Activated CD4-positive, alpha-beta T cell treated with anti-CD3 and anti-CD28 coated beads for 36 hours (primary cell): ENCODE measurements at regions not wholly inside any gene's neighbourhood (a gene's known extent, or its start where the extent isn't known, plus 50 kb on each side); places are given as distances from the start of the nearest gene placed in this dataset.

Experiments used
- ATAC-seq: fragments of 200-7000 bp; cut with Tn5 transposase; one replicate; pipeline ENCODE4 v1.10.0; 2021; ENCODE audit warnings: mild to moderate bottlenecking, moderate library complexity
- CTCF ChIA-PET: fragments of 350-600 bp; sonication (Branson Sonifier 250); formaldehyde crosslinking; loops from one replicate; lab custom pipeline; 2021; ENCODE audit warnings: antibody characterized with exemption; lab: Charles Lee
- POLR2A ChIA-PET: fragments of 350-600 bp; sonication (Branson Sonifier 250); formaldehyde crosslinking; loops from one replicate; lab custom pipeline; 2021; ENCODE audit warnings: antibody characterized with exemption, inconsistent platforms; lab: Charles Lee
- DNase-seq: peaks from one replicate; pipeline ENCODE4 v3.0.0-alpha.2; 2020
- H3K27ac Mint-ChIP-seq: one replicate; pipeline ENCODE4 v1.8.0; 2021; ENCODE audit warnings: mixed read lengths
- H3K27me3 Mint-ChIP-seq: one replicate; pipeline ENCODE4 v1.8.0; 2021; ENCODE audit warnings: mixed read lengths
- H3K36me3 Mint-ChIP-seq: one replicate; pipeline ENCODE4 v1.8.0; 2021; ENCODE audit warnings: low read depth, mixed read lengths
- H3K4me1 Mint-ChIP-seq: one replicate; pipeline ENCODE4 v1.8.0; 2021; ENCODE audit warnings: mixed read lengths
- H3K4me3 Mint-ChIP-seq: one replicate; pipeline ENCODE4 v1.8.0; 2021; ENCODE audit warnings: mild to moderate bottlenecking, moderate library complexity, mixed read lengths
- H3K9me3 Mint-ChIP-seq: one replicate; pipeline ENCODE4 v1.8.0; 2021; ENCODE audit warnings: low read depth, mixed read lengths
- intact Hi-C, 2 experiments: fragments of 100-400 bp; cut with DNase I in 1 of 2; cut with micrococcal nuclease in 1 of 2; formaldehyde crosslinking; loops; one replicate each; pipeline versions ENCODE4 v1.14.2 to v1.15.1; 2022 to 2024; cut with DNase I, micrococcal nuclease

GRCh38 chr21:27291006-27291405, 324.1 kb upstream of the ADAMTS5 start:
- H3K36me3 Mint-ChIP-seq = no peaks in the 10 kb centered on the region
- POLR2A ChIA-PET = no interaction called here
- DNase-seq = no peak

GRCh38 chr21:27290028-27290427, 323.1 kb upstream of the ADAMTS5 start:
- DNase-seq = no peak
- POLR2A ChIA-PET = interaction anchor here (0.7 kb wide), 1 partner anchor 433 kb away, joined by 4 read pairs; no protein-coding TSS in a partner anchor
- ATAC-seq = no peak
- H3K4me3 Mint-ChIP-seq = no peak overlapping the region
- H3K27me3 Mint-ChIP-seq = no peaks in the 10 kb centered on the region
- CTCF ChIA-PET = no interaction called here
- H3K9me3 Mint-ChIP-seq = peaks cover 11% of the 10 kb centered on the region
- no peak overlapping the region for H3K27ac Mint-ChIP-seq
- no peaks in the 10 kb centered on the region for H3K36me3 Mint-ChIP-seq
- no peaks in the 10 kb centered on the region for H3K4me1 Mint-ChIP-seq
- intact Hi-C loops = no loop called here

More at GRCh38 chr21:27291006-27291405, 324.1 kb upstream of the ADAMTS5 start:
- Mint-ChIP-seq H3K27me3 (no peaks in the 10 kb centered on the region), H3K4me1 (no peaks in the 10 kb centered on the region), H3K4me3 (no peak overlapping the region), H3K27ac (no peak overlapping the region), H3K9me3 (peaks cover 16% of the 10 kb centered on the region)
- intact Hi-C loops = no loop called here
- CTCF ChIA-PET = no interaction called here
- no peak for ATAC-seq

DNA sequence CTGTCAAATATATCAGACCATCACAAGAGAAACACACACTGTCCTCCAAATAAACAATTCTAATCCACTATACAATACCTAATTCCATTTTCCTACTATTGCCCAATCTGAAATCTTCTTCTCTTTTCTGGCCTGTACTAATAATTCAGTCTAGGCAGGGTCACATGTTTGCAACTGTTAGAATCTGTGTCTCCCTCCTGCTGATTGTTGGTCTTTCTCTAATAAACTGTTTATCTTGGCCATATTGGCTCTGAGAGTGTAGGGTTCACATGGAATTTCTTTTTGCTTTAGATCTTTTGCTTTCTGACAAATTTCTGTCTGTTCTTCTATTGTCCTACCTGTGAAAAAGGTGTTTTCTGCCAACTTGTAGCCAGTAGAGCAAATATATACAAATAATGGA, 319.9 kb upstream of the ADAMTS5 start:
- intact Hi-C loops = no loop called here
- ChIA-PET POLR2A (no interaction called here), CTCF (no interaction called here)
- H3K36me3 Mint-ChIP-seq = no peaks in the 10 kb centered on the region
- no peak overlapping the region for H3K4me3 Mint-ChIP-seq
- H3K9me3 Mint-ChIP-seq = peaks cover 9% of the 10 kb centered on the region
- DNase-seq (no peak), ATAC-seq (no peak)
- H3K4me1 Mint-ChIP-seq = no peaks in the 10 kb centered on the region
- H3K27ac Mint-ChIP-seq = no peak overlapping the region
- H3K27me3 Mint-ChIP-seq = no peaks in the 10 kb centered on the region

- Mint-ChIP-seq H3K4me3 (no peak overlapping the region), H3K4me1 (no peaks in the 10 kb centered on the region), H3K36me3 (no peaks in the 10 kb centered on the region), H3K27ac (no peak overlapping the region), H3K27me3 (no peaks in the 10 kb centered on the region), H3K9me3 (peaks cover 2% of the 10 kb centered on the region)
- ChIA-PET CTCF (no interaction called here), POLR2A (no interaction called here)
- intact Hi-C loops = no loop called here
- no peak for DNase-seq
- ATAC-seq = no peak
These were observed 310.2 kb upstream of the ADAMTS5 start for GRCh38 chr21:27277110-27277509.

- Mint-ChIP-seq H3K27ac (no peak overlapping the region), H3K36me3 (no peaks in the 10 kb centered on the region), H3K4me1 (no peaks in the 10 kb centered on the region), H3K27me3 (no peaks in the 10 kb centered on the region), H3K9me3 (no peaks in the 10 kb centered on the region), H3K4me3 (no peak overlapping the region)
- DNase-seq = no peak
- intact Hi-C loops = no loop called here
- ChIA-PET CTCF (no interaction called here), POLR2A (no interaction called here)
- ATAC-seq = no peak
These were observed 308.5 kb upstream of the ADAMTS5 start for GRCh38 chr21:27275294-27275927.

GRCh38 chr21:27269644-27270043, 302.8 kb upstream of the ADAMTS5 start:
- H3K9me3 Mint-ChIP-seq = no peaks in the 10 kb centered on the region
- no peak overlapping the region for H3K4me3 Mint-ChIP-seq
- ATAC-seq (no peak), DNase-seq (no peak)
- ChIA-PET CTCF (no interaction called here), POLR2A (no interaction called here)
- intact Hi-C loops = no loop called here
- H3K27me3 Mint-ChIP-seq = no peaks in the 10 kb centered on the region
- no peaks in the 10 kb centered on the region for H3K4me1 Mint-ChIP-seq
- no peaks in the 10 kb centered on the region for H3K36me3 Mint-ChIP-seq
- H3K27ac Mint-ChIP-seq = no peak overlapping the region

- no peaks in the 10 kb centered on the region for H3K9me3 Mint-ChIP-seq
- intact Hi-C loops = no loop called here
- H3K27me3 Mint-ChIP-seq = no peaks in the 10 kb centered on the region
- H3K36me3 Mint-ChIP-seq = no peaks in the 10 kb centered on the region
- no peaks in the 10 kb centered on the region for H3K4me1 Mint-ChIP-seq
- POLR2A ChIA-PET = no interaction called here
- no peak for DNase-seq
- CTCF ChIA-PET = no interaction called here
- no peak for ATAC-seq
- H3K27ac Mint-ChIP-seq = no peak overlapping the region
- no peak overlapping the region for H3K4me3 Mint-ChIP-seq
These were observed 301.4 kb upstream of the ADAMTS5 start for GRCh38 chr21:27268290-27268689.

- ATAC-seq (no peak), DNase-seq (no peak)
- Mint-ChIP-seq H3K27me3 (no peaks in the 10 kb centered on the region), H3K36me3 (no peaks in the 10 kb centered on the region), H3K4me1 (no peaks in the 10 kb centered on the region), H3K9me3 (peaks cover 2% of the 10 kb centered on the region), H3K27ac (no peak overlapping the region), H3K4me3 (no peak overlapping the region)
- ChIA-PET CTCF (no interaction called here), POLR2A (no interaction called here)
- intact Hi-C loops = no loop called here
These were observed 299.1 kb upstream of the ADAMTS5 start for GRCh38 chr21:27265949-27266348.

DNA sequence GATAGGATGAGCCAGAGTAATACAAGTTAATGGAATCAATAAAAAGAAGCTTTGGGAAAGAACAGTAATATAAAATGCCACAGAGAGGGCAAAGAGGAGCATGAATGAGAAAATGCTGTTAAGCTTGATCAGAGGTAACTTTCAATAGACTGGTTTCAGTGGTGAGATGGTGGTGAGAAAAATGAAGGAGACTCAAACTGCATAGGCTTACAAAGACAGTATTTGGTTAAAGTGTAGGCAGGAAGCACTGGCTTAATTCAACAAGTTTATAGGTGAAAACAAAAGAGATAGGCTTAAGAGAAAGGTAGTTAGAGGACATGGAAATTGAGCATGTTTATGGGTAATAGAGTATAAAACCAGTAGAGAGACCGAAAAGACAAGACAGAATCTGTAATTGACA, 298.6 kb upstream of the ADAMTS5 start:
- DNase-seq = no peak
- POLR2A ChIA-PET = no interaction called here
- ATAC-seq = no peak
- no peak overlapping the region for H3K27ac Mint-ChIP-seq
- intact Hi-C loops = no loop called here
- no peak overlapping the region for H3K4me3 Mint-ChIP-seq
- no peaks in the 10 kb centered on the region for H3K36me3 Mint-ChIP-seq
- H3K27me3 Mint-ChIP-seq = no peaks in the 10 kb centered on the region
- CTCF ChIA-PET = no interaction called here
- no peaks in the 10 kb centered on the region for H3K4me1 Mint-ChIP-seq
- H3K9me3 Mint-ChIP-seq = peaks cover 2% of the 10 kb centered on the region

DNA sequence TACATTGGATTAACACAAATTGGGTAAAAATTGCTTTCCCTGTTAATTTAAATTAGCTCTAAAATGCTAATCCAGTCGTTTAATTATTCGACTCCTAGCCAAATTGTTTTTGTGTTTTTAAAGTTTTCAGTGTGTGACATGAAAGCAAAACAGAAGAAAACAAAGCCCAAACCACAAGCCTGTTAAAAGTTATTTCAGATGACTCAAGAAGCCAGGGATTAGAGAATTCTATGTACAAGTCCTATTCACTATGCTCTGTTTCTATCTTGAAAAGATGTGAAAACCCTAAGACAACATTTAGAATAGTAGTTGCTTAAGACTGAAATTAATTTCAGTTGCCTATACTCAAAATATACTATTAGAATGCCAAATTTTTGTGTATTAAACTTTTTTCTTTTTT, 294.8 kb upstream of the ADAMTS5 start:
- no peaks in the 10 kb centered on the region for H3K4me1 Mint-ChIP-seq
- ATAC-seq (no peak), DNase-seq (no peak)
- peaks cover 2% of the 10 kb centered on the region for H3K9me3 Mint-ChIP-seq
- H3K36me3 Mint-ChIP-seq = no peaks in the 10 kb centered on the region
- H3K4me3 Mint-ChIP-seq = no peak overlapping the region
- intact Hi-C loops = no loop called here
- no peaks in the 10 kb centered on the region for H3K27me3 Mint-ChIP-seq
- POLR2A ChIA-PET = no interaction called here
- H3K27ac Mint-ChIP-seq = no peak overlapping the region
- CTCF ChIA-PET = no interaction called here

- Mint-ChIP-seq H3K27me3 (no peaks in the 10 kb centered on the region), H3K9me3 (peaks cover 2% of the 10 kb centered on the region), H3K4me3 (no peak overlapping the region), H3K27ac (no peak overlapping the region), H3K36me3 (no peaks in the 10 kb centered on the region), H3K4me1 (no peaks in the 10 kb centered on the region)
- CTCF ChIA-PET = no interaction called here
- ATAC-seq = no peak
- POLR2A ChIA-PET = no interaction called here
- DNase-seq = no peak
- intact Hi-C loops = no loop called here
These were observed 293.8 kb upstream of the ADAMTS5 start for GRCh38 chr21:27260728-27261127.

DNA sequence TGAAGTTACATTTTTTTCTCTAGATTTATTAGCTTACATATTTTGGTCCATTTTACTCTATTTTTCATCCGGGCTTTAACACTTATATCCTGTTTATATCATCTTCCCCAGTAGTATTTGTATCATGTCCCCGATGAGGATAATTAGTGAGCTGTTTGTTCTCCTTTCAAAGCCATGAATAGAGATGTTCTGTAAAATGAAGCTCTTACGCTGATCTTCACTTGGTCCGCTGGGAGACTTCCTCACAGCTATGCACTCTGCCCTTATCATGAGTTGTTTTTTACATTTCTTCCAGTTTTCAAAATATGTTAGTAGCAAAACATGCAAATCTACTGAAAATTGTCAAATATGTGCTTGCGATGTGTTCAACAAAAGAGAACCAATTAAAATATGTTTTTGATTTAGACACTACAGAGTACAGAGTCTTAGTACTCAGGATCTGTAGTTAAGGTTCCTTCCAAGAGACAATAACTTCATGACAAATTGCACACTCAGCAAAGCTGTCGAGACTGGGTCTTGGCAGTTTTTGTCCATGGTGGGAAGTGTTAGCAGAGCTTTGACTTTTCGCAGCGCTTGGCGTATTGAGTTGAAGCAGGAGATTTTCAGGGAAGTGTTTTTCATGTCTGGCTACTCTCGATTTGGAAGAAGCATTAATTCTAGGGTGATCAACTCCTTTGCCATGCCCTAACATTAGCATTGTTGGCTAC, 292.0 kb upstream of the ADAMTS5 start:
- ChIA-PET POLR2A (no interaction called here), CTCF (interaction anchor here (0.8 kb wide), 1 partner anchor 234 kb away, joined by 3 read pairs; no protein-coding TSS in a partner anchor)
- no peak overlapping the region for H3K4me3 Mint-ChIP-seq
- H3K27ac Mint-ChIP-seq = no peak overlapping the region
- no peaks in the 10 kb centered on the region for H3K36me3 Mint-ChIP-seq
- no peaks in the 10 kb centered on the region for H3K27me3 Mint-ChIP-seq
- H3K9me3 Mint-ChIP-seq = peaks cover 2% of the 10 kb centered on the region
- H3K4me1 Mint-ChIP-seq = no peaks in the 10 kb centered on the region
- ATAC-seq (no peak), DNase-seq (no peak)
- intact Hi-C loops = no loop called here
